GM13976 (cell line): ENCODE measurements at regions not wholly inside any gene's neighbourhood (a gene's known extent, or its start where the extent isn't known, plus 50 kb on each side); places are given as distances from the start of the nearest gene placed in this dataset.

Source experiments
- DNase-seq: peaks from one replicate; pipeline ENCODE4 v3.0.0; 2012; ENCODE audit warnings: low spot score
- in situ Hi-C: fragments of 300-500 bp; cut with MboI; formaldehyde crosslinking; loops from one replicate; pipeline ENCODE4 v1.12.0; 2022; ENCODE audit warnings: low sequenced_read_pairs, mixed read lengths, inconsistent platforms; ENCODE audit not compliant: unreplicated experiment
- TF ChIP-seq, protein P1 (sequence below): IDR thresholded peaks from 2 replicates; pipeline ENCODE4 v1.5.1; 2012; ENCODE audit warnings: borderline replicate concordance, mild to moderate bottlenecking; ENCODE audit not compliant: insufficient read depth; ENCODE audit errors: extremely low read depth, missing control alignments, control extremely low read depth

DNA sequence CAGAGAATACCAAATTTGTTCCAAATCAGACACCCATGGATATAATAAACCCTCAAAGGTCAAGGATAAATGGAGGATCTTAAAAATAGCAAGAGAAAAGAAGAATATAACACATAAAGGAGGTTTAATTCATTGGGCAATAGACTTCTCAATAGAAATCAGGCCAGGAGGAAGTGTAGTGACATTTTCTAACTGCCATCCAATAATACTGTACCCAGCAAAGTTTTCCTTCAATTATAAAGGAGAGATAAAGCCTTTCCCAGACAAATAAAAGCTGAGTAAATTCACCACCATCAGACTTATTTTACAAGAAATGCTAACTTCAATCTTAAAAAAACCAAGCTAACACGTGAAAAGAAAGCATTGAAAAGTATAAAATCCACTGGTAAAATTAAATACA is 121.6 kb downstream of the MSTN start:
- TF ChIP-seq, protein P1, sequence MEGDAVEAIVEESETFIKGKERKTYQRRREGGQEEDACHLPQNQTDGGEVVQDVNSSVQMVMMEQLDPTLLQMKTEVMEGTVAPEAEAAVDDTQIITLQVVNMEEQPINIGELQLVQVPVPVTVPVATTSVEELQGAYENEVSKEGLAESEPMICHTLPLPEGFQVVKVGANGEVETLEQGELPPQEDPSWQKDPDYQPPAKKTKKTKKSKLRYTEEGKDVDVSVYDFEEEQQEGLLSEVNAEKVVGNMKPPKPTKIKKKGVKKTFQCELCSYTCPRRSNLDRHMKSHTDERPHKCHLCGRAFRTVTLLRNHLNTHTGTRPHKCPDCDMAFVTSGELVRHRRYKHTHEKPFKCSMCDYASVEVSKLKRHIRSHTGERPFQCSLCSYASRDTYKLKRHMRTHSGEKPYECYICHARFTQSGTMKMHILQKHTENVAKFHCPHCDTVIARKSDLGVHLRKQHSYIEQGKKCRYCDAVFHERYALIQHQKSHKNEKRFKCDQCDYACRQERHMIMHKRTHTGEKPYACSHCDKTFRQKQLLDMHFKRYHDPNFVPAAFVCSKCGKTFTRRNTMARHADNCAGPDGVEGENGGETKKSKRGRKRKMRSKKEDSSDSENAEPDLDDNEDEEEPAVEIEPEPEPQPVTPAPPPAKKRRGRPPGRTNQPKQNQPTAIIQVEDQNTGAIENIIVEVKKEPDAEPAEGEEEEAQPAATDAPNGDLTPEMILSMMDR: no peak
- in situ Hi-C loops: no loop called here
- DNase-seq: no peak

DNA sequence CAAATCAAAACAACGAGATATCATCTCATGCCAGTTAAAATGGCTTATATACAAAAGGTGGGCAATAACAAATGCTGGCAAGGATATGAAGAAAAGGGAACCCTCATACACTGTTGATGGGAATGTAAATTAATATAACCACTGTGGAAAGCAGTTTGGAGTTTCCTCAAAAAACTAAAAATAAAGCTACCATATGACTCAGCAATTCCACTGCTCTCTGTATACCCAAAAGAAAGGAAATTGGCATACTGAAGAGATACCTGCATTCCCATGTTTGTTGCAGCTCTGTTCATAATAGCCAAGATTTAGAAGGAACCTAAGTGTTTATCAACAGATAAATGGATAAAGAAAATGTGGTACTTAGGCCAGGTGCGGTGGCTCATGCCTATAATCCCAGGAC is 124.8 kb downstream of the MSTN start:
- no peak for DNase-seq
- in situ Hi-C loops: no loop called here
- TF ChIP-seq, protein P1: no peak

DNA sequence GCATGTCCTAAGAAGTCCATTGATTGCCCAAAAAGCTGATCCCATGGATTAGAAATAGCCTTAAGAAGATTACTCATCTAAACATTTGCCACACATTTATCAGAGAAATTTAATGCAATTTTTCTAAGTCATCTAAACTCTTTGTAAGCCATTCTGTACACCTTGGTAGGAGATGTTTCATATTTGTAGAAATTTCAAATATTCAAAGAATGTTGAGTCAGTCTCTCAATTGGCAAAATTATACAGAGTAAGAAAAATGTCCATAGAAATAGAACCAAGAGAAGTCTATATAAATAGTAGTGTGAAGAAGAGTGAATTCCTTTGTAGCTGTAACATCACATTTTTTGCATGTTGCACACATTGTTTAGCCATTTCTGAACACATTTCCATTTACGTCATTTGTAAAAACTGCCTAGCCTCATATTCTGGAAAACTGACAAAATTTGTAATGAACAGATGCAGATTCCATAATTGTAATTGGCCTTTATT is 128.6 kb downstream of the MSTN start:
- TF ChIP-seq, protein P1: no peak
- no peak for DNase-seq
- in situ Hi-C loops: no loop called here

DNA sequence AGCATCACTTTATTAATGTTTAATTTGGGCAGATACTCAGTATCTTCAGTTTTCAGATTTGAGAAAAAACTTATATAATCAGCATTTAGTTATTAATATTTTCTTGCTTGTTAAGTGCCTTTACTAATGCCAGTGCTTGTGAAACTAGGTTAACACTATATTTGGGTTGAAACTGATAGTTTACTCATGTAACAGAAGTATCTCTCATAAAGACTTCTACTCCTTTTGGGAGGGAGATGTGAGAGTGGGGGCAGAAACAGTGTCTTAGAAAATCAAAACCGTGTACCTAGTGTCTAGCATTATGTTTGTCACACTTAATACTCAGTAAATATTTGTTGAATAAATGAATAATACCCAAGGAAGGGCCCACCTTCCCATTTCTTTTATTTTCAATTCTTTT is 129.5 kb downstream of the MSTN start:
- TF ChIP-seq, protein P1: no peak
- DNase-seq: peak; percentile 47
- in situ Hi-C loops: no loop called here

DNA sequence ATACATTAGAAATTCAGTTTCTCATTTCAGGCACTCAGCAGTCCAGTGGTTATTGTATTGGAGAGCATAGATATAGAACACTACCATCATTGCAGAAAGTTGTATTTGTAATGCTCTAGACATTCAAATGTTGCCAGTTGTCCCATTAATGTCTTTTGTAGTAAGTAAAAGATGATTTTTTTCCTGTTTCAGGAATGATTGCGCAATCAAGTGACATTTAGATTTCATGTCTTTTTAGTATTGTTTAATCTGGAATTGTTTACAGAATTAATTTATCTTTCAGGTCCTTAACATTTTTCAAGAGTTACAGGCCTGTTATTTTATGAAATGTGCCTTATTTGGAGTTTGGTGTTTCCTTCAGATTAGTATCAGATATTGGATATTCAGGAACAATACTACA is 134.7 kb downstream of the MSTN start:
- in situ Hi-C loops: no loop called here
- no peak for DNase-seq
- TF ChIP-seq, protein P1: no peak
